ENCODE measurements at regions not wholly inside any gene's neighbourhood (a gene's known extent, or its start where the extent isn't known, plus 50 kb on each side); places are given as distances from the start of the nearest gene placed in this dataset.
A peak's percentile ranks its signal among the peaks of the same experiment; 100 is the strongest.
"Not testable (repeated sequence)": the region's sequence is repeated elsewhere in the genome, so short reads cannot be mapped to it uniquely, and the experiment has no call there.

- Histone ChIP-seq H3K9me3 (ENCODE audit: low read depth) (no peaks in the 10 kb centered on the region), H3K36me3 (no peaks in the 10 kb centered on the region), H3K4me3 (no peak overlapping the region), H3K27me3 (no peaks in the 10 kb centered on the region), H3K4me1 (ENCODE audit: low read depth) (no peaks in the 10 kb centered on the region), H3K27ac (no peak overlapping the region)
- no peak for TF ChIP-seq CTCF (IDR thresholded peaks at IDR 0.05; ENCODE audit: low read depth, low read length)
- DNase-seq (ENCODE audit: low read depth in 1 of 2, low spot score in 1 of 2) = no peak
These were observed 267.6 kb downstream of the PCDH17 start for GRCh38 chr13:57899096-57899495.

GRCh38 chr13:57909833-57910232, 278.3 kb downstream of the PCDH17 start:
- H3K27ac ChIP-seq; H3K9me3 ChIP-seq (ENCODE audit: low read depth); H3K27me3 ChIP-seq; H3K4me3 ChIP-seq; H3K4me1 ChIP-seq (ENCODE audit: low read depth); DNase-seq (ENCODE audit: low read depth in 1 of 2, low spot score in 1 of 2); H3K36me3 ChIP-seq: not testable (repeated sequence)

GRCh38 chr13:57918086-57918485, 286.5 kb downstream of the PCDH17 start:
- Histone ChIP-seq H3K9me3 (ENCODE audit: low read depth) (no peaks in the 10 kb centered on the region), H3K4me3 (no peak overlapping the region)
- no peak for DNase-seq (ENCODE audit: low read depth in 1 of 2, low spot score in 1 of 2)

GRCh38 chr13:57918913-57919312, 287.4 kb downstream of the PCDH17 start:
- Histone ChIP-seq H3K36me3 (no peaks in the 10 kb centered on the region), H3K4me1 (ENCODE audit: low read depth) (peaks cover 4% of the 10 kb centered on the region), H3K27ac (no peak overlapping the region), H3K9me3 (ENCODE audit: low read depth) (no peaks in the 10 kb centered on the region), H3K4me3 (no peak overlapping the region), H3K27me3 (no peaks in the 10 kb centered on the region)
- no peak for TF ChIP-seq CTCF (IDR thresholded peaks at IDR 0.05; ENCODE audit: low read depth, low read length)
- DNase-seq (ENCODE audit: low read depth in 1 of 2, low spot score in 1 of 2) = peak in 1 of 2 donors; percentile 15

More at GRCh38 chr13:57918086-57918485, 286.5 kb downstream of the PCDH17 start:
- Histone ChIP-seq H3K27ac (no peak overlapping the region), H3K36me3 (no peaks in the 10 kb centered on the region), H3K4me1 (ENCODE audit: low read depth) (peaks cover 4% of the 10 kb centered on the region), H3K27me3 (no peaks in the 10 kb centered on the region)
- TF ChIP-seq CTCF (IDR thresholded peaks at IDR 0.05; ENCODE audit: low read depth, low read length) = no peak

GRCh38 chr13:57925250-57925649, 293.7 kb downstream of the PCDH17 start:
- DNase-seq (ENCODE audit: low read depth in 1 of 2, low spot score in 1 of 2) = peak in 1 of 2 donors; percentile 21

GRCh38 chr13:57925751-57926150, 294.2 kb downstream of the PCDH17 start:
- Histone ChIP-seq H3K9me3 (ENCODE audit: low read depth) (no peaks in the 10 kb centered on the region), H3K27me3 (no peaks in the 10 kb centered on the region), H3K27ac (no peak overlapping the region), H3K4me1 (ENCODE audit: low read depth) (peaks cover 2% of the 10 kb centered on the region), H3K4me3 (no peak overlapping the region), H3K36me3 (no peaks in the 10 kb centered on the region)
- no peak for TF ChIP-seq CTCF (IDR thresholded peaks at IDR 0.05; ENCODE audit: low read depth, low read length)
- no peak for DNase-seq (ENCODE audit: low read depth in 1 of 2, low spot score in 1 of 2)

More at GRCh38 chr13:57925250-57925649, 293.7 kb downstream of the PCDH17 start:
- H3K4me1 ChIP-seq (ENCODE audit: low read depth) = peaks cover 4% of the 10 kb centered on the region
- TF ChIP-seq CTCF (IDR thresholded peaks at IDR 0.05; ENCODE audit: low read depth, low read length) = no peak
- no peaks in the 10 kb centered on the region for H3K36me3 ChIP-seq
- H3K4me3 ChIP-seq = no peak overlapping the region
- H3K9me3 ChIP-seq (ENCODE audit: low read depth) = no peaks in the 10 kb centered on the region
- H3K27ac ChIP-seq = no peak overlapping the region
- H3K27me3 ChIP-seq = no peaks in the 10 kb centered on the region
